ENCODE measurements at regions not wholly inside any gene's neighbourhood (a gene's known extent, or its start where the extent isn't known, plus 50 kb on each side); places are given as distances from the start of the nearest gene placed in this dataset.
A peak's percentile ranks its signal among the peaks of the same experiment; 100 is the strongest.

- peak; percentile 81 for DNase-seq
Observed at GRCh38 chr13:67383109-67383757, 153.1 kb upstream of the PCDH9 start.

- DNase-seq = peak; percentile 55
Observed at GRCh38 chr13:67377919-67378318, 147.8 kb upstream of the PCDH9 start.

- no peak for DNase-seq
Observed at GRCh38 chr13:67374391-67374790, 144.3 kb upstream of the PCDH9 start.

- DNase-seq = peak; percentile 33
Observed at GRCh38 chr13:67372868-67373464, 142.8 kb upstream of the PCDH9 start.

- DNase-seq = peak; percentile 26
Observed at GRCh38 chr13:67369895-67370660, 139.9 kb upstream of the PCDH9 start.

GRCh38 chr13:67367399-67367798, 137.3 kb upstream of the PCDH9 start:
- no peak for DNase-seq

- peak; percentile 67 for DNase-seq
Observed at GRCh38 chr13:67366533-67366932, 136.4 kb upstream of the PCDH9 start.

GRCh38 chr13:67355812-67356476, 125.8 kb upstream of the PCDH9 start:
- DNase-seq = peak; percentile 72

- DNase-seq = peak; percentile 83
Observed at GRCh38 chr13:67353941-67354340, 123.8 kb upstream of the PCDH9 start.

- no peak for DNase-seq
Observed at GRCh38 chr13:67353031-67353430, 122.9 kb upstream of the PCDH9 start.

GRCh38 chr13:67351909-67352308, 121.8 kb upstream of the PCDH9 start:
- DNase-seq = no peak

GRCh38 chr13:67351114-67351513, 121.0 kb upstream of the PCDH9 start:
- no peak for DNase-seq

- DNase-seq = no peak
Observed at GRCh38 chr13:67343777-67344176, 113.6 kb upstream of the PCDH9 start.

- peak; percentile 45 for DNase-seq
Observed at GRCh38 chr13:67341406-67341805, 111.3 kb upstream of the PCDH9 start.

- DNase-seq = peak; percentile 42
Observed at GRCh38 chr13:67330149-67330548, 100.0 kb upstream of the PCDH9 start.

GRCh38 chr13:67328895-67329294, 98.8 kb upstream of the PCDH9 start:
- no peak for DNase-seq

GRCh38 chr13:67318860-67319259, 88.7 kb upstream of the PCDH9 start:
- DNase-seq = no peak

GRCh38 chr13:67318398-67318797, 88.3 kb upstream of the PCDH9 start:
- no peak for DNase-seq

- no peak for DNase-seq
Observed at GRCh38 chr13:67314405-67314804, 84.3 kb upstream of the PCDH9 start.

- DNase-seq = no peak
Observed at GRCh38 chr13:67308004-67308772, 78.1 kb upstream of the PCDH9 start.

- no peak for DNase-seq
Observed at GRCh38 chr13:67306742-67307141, 76.6 kb upstream of the PCDH9 start.

- no peak for DNase-seq
Observed at GRCh38 chr13:67303661-67304333, 73.7 kb upstream of the PCDH9 start.

All from OCI-M1 (cell line).